ENCODE measurements at regions not wholly inside any gene's neighbourhood (a gene's known extent, or its start where the extent isn't known, plus 50 kb on each side); places are given as distances from the start of the nearest gene placed in this dataset.

DNA sequence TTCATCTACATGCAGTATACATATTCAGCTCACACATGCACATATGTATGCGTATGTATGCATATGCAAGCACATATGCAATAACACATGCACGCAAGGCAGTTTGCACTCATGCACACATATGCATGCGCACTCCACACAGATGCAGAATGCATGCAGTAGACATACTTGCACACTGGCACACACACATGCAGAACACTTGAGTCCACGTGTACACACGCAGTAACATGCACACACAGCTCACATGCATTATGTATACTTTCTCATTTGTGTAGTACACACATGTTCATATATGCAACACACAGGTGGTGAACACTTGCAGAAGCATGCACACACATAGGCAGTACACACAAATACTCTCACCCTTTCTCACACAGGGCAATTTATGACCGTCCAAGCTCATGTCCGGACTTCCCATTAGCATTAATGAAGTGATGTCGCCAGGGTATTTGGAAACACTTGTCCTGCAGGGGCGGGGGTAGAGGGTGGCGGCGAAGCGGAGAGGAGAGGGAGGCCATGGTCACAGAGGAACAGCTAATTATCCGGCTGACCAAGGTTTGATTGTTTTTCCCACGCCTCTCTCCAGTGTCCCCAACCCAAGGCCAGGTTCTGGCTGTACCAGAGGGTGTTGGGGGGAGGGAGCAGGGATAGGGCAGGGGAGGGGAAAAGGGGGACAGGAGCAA lies 91.3 kb downstream of the VEGFA start:
- Histone ChIP-seq H3K4me2 (ENCODE audit: insufficient read depth, insufficient read length, low read length) (no peak overlapping the region), H2AK5ac (ENCODE audit: insufficient read length, low read length) (no peak overlapping the region), H2BK15ac (ENCODE audit: low read depth, low read length) (no peak overlapping the region), H3K79me1 (ENCODE audit: insufficient read depth, low read depth, low read length, poor library complexity, severe bottlenecking) (no peaks in the 10 kb centered on the region), H4K8ac (replicated peaks; ENCODE audit: insufficient read length, low read depth, low read length) (no peak overlapping the region), H3K56ac (ENCODE audit: insufficient read length, low read depth, low read length) (no peak overlapping the region), H3K79me2 (ENCODE audit: insufficient read depth, low read length) (no peaks in the 10 kb centered on the region), H2AFZ (ENCODE audit: low read length) (no peak overlapping the region), H2BK12ac (ENCODE audit: insufficient read length, low read depth, low read length) (no peak overlapping the region), H3K18ac (ENCODE audit: insufficient read length, low read depth, low read length) (no peak overlapping the region), H3K9me3 (ENCODE audit: control insufficient read depth, low read depth, low read length) (no peaks in the 10 kb centered on the region), H3K9ac (ENCODE audit: extremely low read depth, insufficient read length, low read length) (no peak overlapping the region), H3T11ph (ENCODE audit: low read length) (no peak overlapping the region), H2BK5ac (ENCODE audit: insufficient read length, low read length) (no peak overlapping the region), H4K91ac (ENCODE audit: insufficient read length, low read depth, low read length) (no peak overlapping the region), H3K27me3 (ENCODE audit: insufficient read depth, low read length) (no peaks in the 10 kb centered on the region), H4K5ac (ENCODE audit: insufficient read length, low read depth, low read length) (no peak overlapping the region), H2BK120ac (ENCODE audit: low read depth, low read length, poor library complexity, severe bottlenecking) (no peak overlapping the region), H3K4me1 (ENCODE audit: insufficient read depth, low read length) (no peaks in the 10 kb centered on the region), H3K27ac (ENCODE audit: insufficient read length, low read depth, low read length) (no peak overlapping the region), H3K23ac (ENCODE audit: insufficient read length, low read depth, low read length) (no peak overlapping the region), H3K23me2 (ENCODE audit: insufficient read length, low read depth, low read length, poor library complexity, severe bottlenecking) (no peaks in the 10 kb centered on the region), H4K20me1 (ENCODE audit: control insufficient read depth, insufficient read depth, insufficient read length) (no peaks in the 10 kb centered on the region), H3K4ac (ENCODE audit: low read depth, low read length) (no peak overlapping the region), H2BK20ac (ENCODE audit: low read depth, low read length, poor library complexity, severe bottlenecking) (no peak overlapping the region), H3K14ac (ENCODE audit: insufficient read depth, low read length) (no peak overlapping the region)
- WGBS (ENCODE audit: extremely low coverage, insufficient read length, low lambda C conversion rate): no CpG with 5 or more reads among the region's 14 CpGs
- Mint-ChIP-seq H3K27me3 (ENCODE audit: low read depth) (peaks cover 3% of the 10 kb centered on the region; the same call in 1 of the 2 replicates), H3K4me3 (no peak overlapping the region), H3K9me3 (no peaks in the 10 kb centered on the region; a peak in 1 of 5 replicates), H3K36me3 (ENCODE audit: insufficient read depth in 1 of 3, low read depth in 3 of 3) (no peaks in the 10 kb centered on the region), H3K4me1 (peaks cover 23 to 37% of the 10 kb centered on the region in 2 experiments), H3K27ac (peak overlapping the region in 1 of 3 experiments; percentile 13; a peak in 1 of 7 replicates)
- TF ChIP-seq, protein P1, sequence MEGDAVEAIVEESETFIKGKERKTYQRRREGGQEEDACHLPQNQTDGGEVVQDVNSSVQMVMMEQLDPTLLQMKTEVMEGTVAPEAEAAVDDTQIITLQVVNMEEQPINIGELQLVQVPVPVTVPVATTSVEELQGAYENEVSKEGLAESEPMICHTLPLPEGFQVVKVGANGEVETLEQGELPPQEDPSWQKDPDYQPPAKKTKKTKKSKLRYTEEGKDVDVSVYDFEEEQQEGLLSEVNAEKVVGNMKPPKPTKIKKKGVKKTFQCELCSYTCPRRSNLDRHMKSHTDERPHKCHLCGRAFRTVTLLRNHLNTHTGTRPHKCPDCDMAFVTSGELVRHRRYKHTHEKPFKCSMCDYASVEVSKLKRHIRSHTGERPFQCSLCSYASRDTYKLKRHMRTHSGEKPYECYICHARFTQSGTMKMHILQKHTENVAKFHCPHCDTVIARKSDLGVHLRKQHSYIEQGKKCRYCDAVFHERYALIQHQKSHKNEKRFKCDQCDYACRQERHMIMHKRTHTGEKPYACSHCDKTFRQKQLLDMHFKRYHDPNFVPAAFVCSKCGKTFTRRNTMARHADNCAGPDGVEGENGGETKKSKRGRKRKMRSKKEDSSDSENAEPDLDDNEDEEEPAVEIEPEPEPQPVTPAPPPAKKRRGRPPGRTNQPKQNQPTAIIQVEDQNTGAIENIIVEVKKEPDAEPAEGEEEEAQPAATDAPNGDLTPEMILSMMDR (conservative IDR thresholded peaks at IDR 0.05): no peak
- DNase-seq: no peak
